Prostate gland (tissue), 2 donors: ENCODE measurements at regions not wholly inside any gene's neighbourhood (a gene's known extent, or its start where the extent isn't known, plus 50 kb on each side); places are given as distances from the start of the nearest gene placed in this dataset.

ENCODE experiments used
- DNase-seq: peaks from one replicate; pipeline ENCODE4 v3.0.0-alpha.2; 2019; ENCODE audit warnings: low spot score
- H3K27ac ChIP-seq, 2 donors: fragments of 200-600 bp; sonication (generic); 2 replicates each; pipeline ENCODE4 v1.5.1; 2017 to 2019
- H3K27me3 ChIP-seq: fragments of 200-600 bp; sonication (generic); replicated peaks from 2 replicates; pipeline ENCODE4 v1.5.1; 2019; ENCODE audit not compliant: insufficient read depth
- H3K36me3 ChIP-seq, 2 donors: fragments of 200-600 bp; sonication (generic); 1 replicate in 1 of 2; 2 replicates in 1 of 2; pipeline versions ENCODE4 v1.5.1 to v1.8.1; 2017 to 2019
- H3K4me1 ChIP-seq: fragments of 200-600 bp; sonication (generic); replicated peaks from 2 replicates; pipeline ENCODE4 v1.5.1; 2019
- H3K4me3 ChIP-seq, 2 donors: fragments of 200-600 bp; sonication (generic); 2 replicates each; pipeline ENCODE4 v1.5.1; 2017 to 2019
- H3K9me3 ChIP-seq: fragments of 200-600 bp; sonication (generic); 2 replicates; pipeline ENCODE4 v1.5.1; 2017
- CTCF ChIP-seq, 4 experiments: fragments of 200-600 bp in 2 of 4; fragments of 450-650 bp in 2 of 4; sonication (generic) in 2 of 4; IDR thresholded peaks; 1 replicate in 3 of 4; 2 replicates in 1 of 4; pipeline ENCODE4 v1.5.1; 2016 to 2019; ENCODE audit warnings: antibody characterized with exemption in 4 of 4, mild to moderate bottlenecking in 2 of 4, moderate library complexity in 2 of 4
- POLR2A ChIP-seq: fragments of 450-650 bp; IDR thresholded peaks from one replicate; pipeline ENCODE4 v1.6.1; 2016; ENCODE audit warnings: antibody characterized with exemption, mild to moderate bottlenecking
- POLR2AphosphoS5 ChIP-seq: sonication (generic); formaldehyde crosslinking; IDR thresholded peaks from one replicate; pipeline ENCODE4 v1.6.1; 2017; ENCODE audit warnings: antibody characterized with exemption
- WGBS: methylation state at CpG from one replicate; pipeline ENCODE4 v1.1.5; 2018; 5-methylcytosine and 5-hydroxymethylcytosine counted together
- intact Hi-C: fragments of 100-400 bp; cut with DNase I; formaldehyde crosslinking; loops from one replicate; pipeline ENCODE4 v1.14.2; 2022

DNA sequence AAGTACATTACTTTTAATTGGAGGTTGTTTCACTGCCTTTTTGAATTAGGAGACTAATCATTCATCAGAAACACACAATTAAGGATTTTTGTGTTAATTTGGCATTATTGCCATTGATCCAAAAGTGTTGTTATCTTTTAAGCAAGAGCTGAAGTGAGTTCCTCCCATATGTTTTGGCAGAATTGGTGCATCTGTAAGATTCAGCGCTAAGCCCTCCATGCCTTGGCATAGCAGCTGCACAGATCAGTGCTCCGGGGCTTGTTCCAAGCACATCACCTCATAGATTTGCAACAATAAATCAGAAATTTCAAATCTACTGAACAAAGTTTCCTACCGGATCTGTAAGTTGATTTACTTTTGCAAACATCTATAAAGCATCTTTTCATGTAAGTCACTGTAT lies 106.8 kb upstream of the PHACTR1 start:
- H3K36me3 ChIP-seq = no peaks in the 10 kb centered on the region
- H3K4me1 ChIP-seq = no peaks in the 10 kb centered on the region
- 52% methylated on average over 3 of the region's 3 CpGs for WGBS
- no peaks in the 10 kb centered on the region for H3K9me3 ChIP-seq
- intact Hi-C loops = loop anchor here (10.0 kb wide), 2 partner anchors 955 to 1025 kb away; no protein-coding TSS in a partner anchor
- no peak overlapping the region for H3K4me3 ChIP-seq
- H3K27ac ChIP-seq = no peak overlapping the region
- TF ChIP-seq POLR2AphosphoS5 = no peak
- TF ChIP-seq POLR2A = no peak
- TF ChIP-seq CTCF (IDR thresholded peaks at IDR 0.05) = no peak
- DNase-seq = no peak
- no peaks in the 10 kb centered on the region for H3K27me3 ChIP-seq

DNA sequence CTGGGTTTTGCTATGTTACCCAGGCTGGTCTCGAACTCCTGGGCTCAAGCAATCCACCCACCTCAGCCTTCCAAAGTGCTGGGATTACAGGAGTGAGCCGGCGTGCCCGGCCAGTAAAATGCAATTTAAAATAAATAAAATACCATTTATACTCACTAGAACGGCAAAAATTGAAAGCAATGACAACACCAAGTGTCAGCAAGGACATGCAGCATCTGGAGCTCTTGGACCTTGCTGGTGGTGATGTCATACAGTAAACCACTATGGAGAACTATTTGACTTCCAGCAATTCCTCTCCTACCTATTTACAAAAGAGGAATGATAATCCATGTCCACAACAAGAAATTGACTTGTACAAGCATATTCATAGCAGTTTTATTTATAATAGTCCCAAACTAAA lies 105.7 kb upstream of the PHACTR1 start:
- intact Hi-C loops = no loop called here
- Histone ChIP-seq H3K27me3 (no peaks in the 10 kb centered on the region), H3K36me3 (no peaks in the 10 kb centered on the region), H3K27ac (no peak overlapping the region), H3K4me1 (no peaks in the 10 kb centered on the region), H3K9me3 (no peaks in the 10 kb centered on the region), H3K4me3 (no peak overlapping the region)
- no peak for DNase-seq
- TF ChIP-seq POLR2AphosphoS5 (no peak), POLR2A (no peak), CTCF (IDR thresholded peaks at IDR 0.05) (no peak)
- WGBS = 70% methylated on average over 5 of the region's 5 CpGs

DNA sequence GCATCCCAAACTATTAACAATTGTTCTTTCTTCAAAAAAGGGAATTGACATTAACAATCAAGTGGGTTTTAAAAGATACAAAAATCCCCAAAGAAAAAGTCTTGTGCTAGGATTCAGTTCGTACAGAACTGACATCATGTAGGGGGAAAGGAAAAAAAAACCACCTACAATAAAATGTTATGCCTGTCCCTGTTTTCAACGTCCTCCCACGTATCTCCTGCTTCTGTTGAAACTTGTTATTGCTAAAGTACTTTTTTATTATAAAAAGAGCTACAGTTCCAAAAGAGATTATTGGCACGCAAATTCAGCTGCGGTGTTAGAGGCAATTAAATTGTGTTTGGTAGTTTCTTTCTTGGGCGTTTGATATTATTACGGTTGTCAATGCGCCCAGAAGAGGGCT lies 102.8 kb upstream of the PHACTR1 start:
- Histone ChIP-seq H3K4me1 (no peaks in the 10 kb centered on the region), H3K36me3 (no peaks in the 10 kb centered on the region), H3K27me3 (no peaks in the 10 kb centered on the region), H3K27ac (no peak overlapping the region), H3K4me3 (no peak overlapping the region), H3K9me3 (no peaks in the 10 kb centered on the region)
- WGBS = 29% methylated on average over 8 of the region's 8 CpGs
- DNase-seq = no peak
- intact Hi-C loops = no loop called here
- TF ChIP-seq CTCF (IDR thresholded peaks at IDR 0.05) (no peak), POLR2A (no peak), POLR2AphosphoS5 (no peak)

DNA sequence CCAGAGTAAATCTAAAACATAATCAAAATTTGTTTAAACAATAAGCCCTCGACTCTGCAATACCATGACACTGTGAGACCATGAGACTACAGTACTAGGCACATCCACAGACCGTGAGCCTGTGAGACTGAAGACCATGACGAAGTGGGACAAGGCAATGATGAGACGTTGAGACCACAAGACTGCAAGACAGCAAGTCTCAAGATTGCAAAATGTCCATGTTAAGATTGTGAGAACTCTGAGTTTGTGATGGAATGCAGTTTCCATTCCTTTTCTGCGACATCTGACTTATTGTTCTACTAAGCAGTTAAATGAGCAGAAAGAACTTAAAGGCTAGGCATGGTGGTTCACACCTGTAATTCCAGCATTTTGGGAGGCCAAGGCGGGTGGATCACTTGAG lies 102.1 kb upstream of the PHACTR1 start:
- WGBS = 91% methylated on average over 6 of the region's 6 CpGs
- DNase-seq = no peak
- Histone ChIP-seq H3K4me3 (no peak overlapping the region), H3K4me1 (no peaks in the 10 kb centered on the region), H3K9me3 (no peaks in the 10 kb centered on the region), H3K27me3 (no peaks in the 10 kb centered on the region), H3K36me3 (no peaks in the 10 kb centered on the region), H3K27ac (no peak overlapping the region)
- intact Hi-C loops = no loop called here
- no peak for TF ChIP-seq POLR2A
- TF ChIP-seq CTCF (IDR thresholded peaks at IDR 0.05) = no peak
- TF ChIP-seq POLR2AphosphoS5 = no peak

- Histone ChIP-seq H3K4me1 (no peaks in the 10 kb centered on the region), H3K4me3 (no peak overlapping the region), H3K9me3 (no peaks in the 10 kb centered on the region), H3K27ac (no peak overlapping the region), H3K27me3 (no peaks in the 10 kb centered on the region), H3K36me3 (no peaks in the 10 kb centered on the region)
- WGBS = 73% methylated on average over 6 of the region's 6 CpGs
- no peak for DNase-seq
- intact Hi-C loops = no loop called here
- TF ChIP-seq POLR2AphosphoS5 = no peak
- TF ChIP-seq POLR2A = no peak
- no peak for TF ChIP-seq CTCF (IDR thresholded peaks at IDR 0.05)
These were observed 98.3 kb upstream of the PHACTR1 start for GRCh38 chr6:12618296-12618695.
